ENCODE measurements at regions not wholly inside any gene's neighbourhood (a gene's known extent, or its start where the extent isn't known, plus 50 kb on each side); places are given as distances from the start of the nearest gene placed in this dataset.

DNA sequence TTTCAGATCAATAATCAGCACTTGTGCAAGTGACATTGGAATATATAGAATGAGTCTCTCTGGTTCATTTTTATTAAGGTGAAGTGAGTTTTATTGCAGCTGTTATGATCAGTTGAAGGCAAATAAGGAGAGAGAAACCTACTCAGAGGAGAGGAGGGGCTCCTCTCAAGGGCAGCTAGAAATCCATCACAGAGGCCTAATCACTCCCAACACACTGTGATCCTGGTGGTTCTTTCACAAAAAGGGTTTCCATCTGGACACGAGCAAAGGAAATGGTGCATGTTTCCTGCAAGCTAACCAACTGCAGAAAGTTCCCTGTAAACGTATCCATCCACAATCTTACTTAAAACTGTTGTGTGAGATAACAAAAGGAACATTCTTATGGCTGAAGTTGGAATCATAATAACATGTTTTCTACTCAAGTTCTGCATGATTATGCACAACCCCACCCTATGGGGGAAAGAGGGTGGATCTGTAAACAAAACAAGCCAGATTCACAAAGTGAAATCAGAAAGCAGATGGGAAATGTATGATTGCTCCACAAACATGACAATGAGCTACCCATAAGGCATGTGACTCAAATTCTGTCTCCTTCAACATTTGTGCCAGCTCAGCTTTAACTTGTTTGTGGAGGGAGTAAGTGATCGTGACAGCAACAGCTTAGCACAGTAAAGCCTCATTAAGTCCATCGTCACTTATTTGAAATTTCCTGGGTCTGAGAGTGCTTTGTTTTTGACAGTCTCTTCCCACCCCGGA lies 141.2 kb upstream of the ST6GALNAC5 start:
- TF ChIP-seq, protein P1, sequence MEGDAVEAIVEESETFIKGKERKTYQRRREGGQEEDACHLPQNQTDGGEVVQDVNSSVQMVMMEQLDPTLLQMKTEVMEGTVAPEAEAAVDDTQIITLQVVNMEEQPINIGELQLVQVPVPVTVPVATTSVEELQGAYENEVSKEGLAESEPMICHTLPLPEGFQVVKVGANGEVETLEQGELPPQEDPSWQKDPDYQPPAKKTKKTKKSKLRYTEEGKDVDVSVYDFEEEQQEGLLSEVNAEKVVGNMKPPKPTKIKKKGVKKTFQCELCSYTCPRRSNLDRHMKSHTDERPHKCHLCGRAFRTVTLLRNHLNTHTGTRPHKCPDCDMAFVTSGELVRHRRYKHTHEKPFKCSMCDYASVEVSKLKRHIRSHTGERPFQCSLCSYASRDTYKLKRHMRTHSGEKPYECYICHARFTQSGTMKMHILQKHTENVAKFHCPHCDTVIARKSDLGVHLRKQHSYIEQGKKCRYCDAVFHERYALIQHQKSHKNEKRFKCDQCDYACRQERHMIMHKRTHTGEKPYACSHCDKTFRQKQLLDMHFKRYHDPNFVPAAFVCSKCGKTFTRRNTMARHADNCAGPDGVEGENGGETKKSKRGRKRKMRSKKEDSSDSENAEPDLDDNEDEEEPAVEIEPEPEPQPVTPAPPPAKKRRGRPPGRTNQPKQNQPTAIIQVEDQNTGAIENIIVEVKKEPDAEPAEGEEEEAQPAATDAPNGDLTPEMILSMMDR (conservative IDR thresholded peaks at IDR 0.05), result no peak
- TF ChIP-seq EZH2 (IDR thresholded peaks at IDR 0.05; ENCODE audit: low read depth), result no peak

All from PC-9 (cell line).